ENCODE measurements at regions not wholly inside any gene's neighbourhood (a gene's known extent, or its start where the extent isn't known, plus 50 kb on each side); places are given as distances from the start of the nearest gene placed in this dataset.

GRCh38 chr7:39826166-39826565 is 123.9 kb upstream of the CDK13 start:
- no peak for ATAC-seq
- Histone ChIP-seq H2AFZ (ENCODE audit: low read depth, low read length, poor library complexity, severe bottlenecking) (no peak overlapping the region), H3K9me3 (ENCODE audit: control insufficient read depth in 1 of 2, insufficient read depth in 1 of 2, low read depth in 1 of 2, low read length in 2 of 2) (no peaks in the 10 kb centered on the region), H4K20me1 (ENCODE audit: insufficient read depth) (no peaks in the 10 kb centered on the region), H3K9me2 (ENCODE audit: insufficient read depth) (no peaks in the 10 kb centered on the region), H3K79me2 (ENCODE audit: insufficient read depth, low read length) (no peaks in the 10 kb centered on the region), H3K9ac (ENCODE audit: low read length) (no peak overlapping the region), H3K27me3 (ENCODE audit: insufficient read depth, low read length) (no peaks in the 10 kb centered on the region), H3K4me1 (ENCODE audit: control insufficient read depth in 1 of 2, insufficient read depth in 2 of 2, low read length in 2 of 2) (no peaks in the 10 kb centered on the region), H3K4me2 (ENCODE audit: low read length) (no peak overlapping the region), H3K27ac (ENCODE audit: low read depth, low read length) (no peak overlapping the region), H3K36me3 (ENCODE audit: control insufficient read depth in 1 of 2, insufficient read depth in 2 of 2, low read length in 2 of 2) (no peaks in the 10 kb centered on the region), H3K4me3 (replicated peaks in 1 of 2; ENCODE audit: low read depth in 1 of 2, low read length in 2 of 2) (no peak overlapping the region)
- CTCF ChIA-PET, result interaction anchor here (1.2 kb wide), 1 partner anchor 246 kb away, joined by 6 read pairs; no protein-coding TSS in a partner anchor
- intact Hi-C loops (cut with micrococcal nuclease), result no loop called here
- DNase-seq (ENCODE audit: low read depth, low spot score), result no peak
- TF ChIP-seq TCF7L2 (IDR thresholded peaks at IDR 0.05; ENCODE audit: borderline replicate concordance, extremely low read depth, insufficient read depth, insufficient read length) (no peak), ZBTB33 (IDR thresholded peaks at IDR 0.05; ENCODE audit: extremely low read depth, insufficient replicate concordance, low read length) (no peak), POLR2A (IDR thresholded peaks at IDR 0.05; ENCODE audit: borderline replicate concordance, extremely low read depth, insufficient read depth, insufficient read length) (no peak), EZH2 (IDR thresholded peaks at IDR 0.05) (no peak), ELF1 (IDR thresholded peaks at IDR 0.05; ENCODE audit: borderline replicate concordance, low read depth) (no peak), POLR2AphosphoS5 (IDR thresholded peaks at IDR 0.05; ENCODE audit: low read depth, low read length) (no peak)
- BruUV-seq (replicated peaks), result no TSS peak
- POLR2A ChIA-PET, result no interaction called here
- RAD21 ChIA-PET (ENCODE audit: low non-redundant PET in 1 of 2, low total read pairs in 2 of 2, uncharacterized antibody in 2 of 2, unreplicated experiment in 2 of 2), result no interaction called here

GRCh38 chr7:39827571-39827970 is 122.5 kb upstream of the CDK13 start:
- intact Hi-C loops (cut with micrococcal nuclease), result no loop called here
- ChIA-PET POLR2A (no interaction called here), CTCF (no interaction called here), RAD21 (ENCODE audit: low non-redundant PET in 1 of 2, low total read pairs in 2 of 2, uncharacterized antibody in 2 of 2, unreplicated experiment in 2 of 2) (no interaction called here)
- Histone ChIP-seq H3K4me3 (replicated peaks in 1 of 2; ENCODE audit: low read depth in 1 of 2, low read length in 2 of 2) (no peak overlapping the region), H3K4me2 (ENCODE audit: low read length) (no peak overlapping the region), H3K9me2 (ENCODE audit: insufficient read depth) (no peaks in the 10 kb centered on the region), H3K9ac (ENCODE audit: low read length) (no peak overlapping the region), H3K27me3 (ENCODE audit: insufficient read depth, low read length) (no peaks in the 10 kb centered on the region), H3K27ac (ENCODE audit: low read depth, low read length) (no peak overlapping the region), H2AFZ (ENCODE audit: low read depth, low read length, poor library complexity, severe bottlenecking) (no peak overlapping the region), H3K36me3 (ENCODE audit: control insufficient read depth in 1 of 2, insufficient read depth in 2 of 2, low read length in 2 of 2) (no peaks in the 10 kb centered on the region), H4K20me1 (ENCODE audit: insufficient read depth) (no peaks in the 10 kb centered on the region), H3K4me1 (ENCODE audit: control insufficient read depth in 1 of 2, insufficient read depth in 2 of 2, low read length in 2 of 2) (peaks cover 0 to under 1% of the 10 kb centered on the region in 2 experiments; a peak in 1 of 4 replicates), H3K9me3 (ENCODE audit: control insufficient read depth in 1 of 2, insufficient read depth in 1 of 2, low read depth in 1 of 2, low read length in 2 of 2) (no peaks in the 10 kb centered on the region), H3K79me2 (ENCODE audit: insufficient read depth, low read length) (no peaks in the 10 kb centered on the region)
- no TSS peak for BruUV-seq (replicated peaks)
- no peak for ATAC-seq
- DNase-seq (ENCODE audit: low read depth, low spot score), result no peak
- no peak for TF ChIP-seq ZBTB33 (IDR thresholded peaks at IDR 0.05; ENCODE audit: extremely low read depth, insufficient replicate concordance, low read length)
- TF ChIP-seq CTCF (IDR thresholded peaks at IDR 0.05 in 2 of 3, conservative IDR thresholded peaks at IDR 0.05 in 1 of 3; ENCODE audit: borderline replicate concordance in 1 of 3, insufficient read depth in 1 of 3, low read depth in 2 of 3, low read length in 2 of 3), result no peak
- TF ChIP-seq SP1 (IDR thresholded peaks at IDR 0.05; ENCODE audit: low read depth), result no peak
- TF ChIP-seq CBX3 (IDR thresholded peaks at IDR 0.05; ENCODE audit: low read depth), result no peak
- TF ChIP-seq SIN3A (IDR thresholded peaks at IDR 0.05; ENCODE audit: low read depth), result no peak
- no peak for TF ChIP-seq POLR2A (IDR thresholded peaks at IDR 0.05; ENCODE audit: borderline replicate concordance, extremely low read depth, insufficient read depth, insufficient read length)
- no peak for TF ChIP-seq MAX (IDR thresholded peaks at IDR 0.05)
- TF ChIP-seq SRF (IDR thresholded peaks at IDR 0.05; ENCODE audit: low read depth), result no peak
- no peak for TF ChIP-seq EZH2 (IDR thresholded peaks at IDR 0.05)
- no peak for TF ChIP-seq EZH2phosphoT487 (IDR thresholded peaks at IDR 0.05; ENCODE audit: borderline replicate concordance)
- no peak for TF ChIP-seq FOSL1 (IDR thresholded peaks at IDR 0.05; ENCODE audit: low read depth)
- TF ChIP-seq JUND (IDR thresholded peaks at IDR 0.05), result no peak
